Naive thymus-derived CD4-positive, alpha-beta T cell (primary cell): ENCODE measurements at regions not wholly inside any gene's neighbourhood (a gene's known extent, or its start where the extent isn't known, plus 50 kb on each side); places are given as distances from the start of the nearest gene placed in this dataset.

Source experiments
- ATAC-seq: fragments of 150-1000 bp; cut with Tn5 transposase; 2 replicates; pipeline ENCODE4 v1.10.0; 2021; ENCODE audit warnings: mild to moderate bottlenecking, moderate library complexity
- CTCF ChIA-PET: fragments of 350-600 bp; sonication (Branson Sonifier 250); formaldehyde crosslinking; loops from one replicate; lab custom pipeline; 2021; ENCODE audit warnings: antibody characterized with exemption; lab: Charles Lee
- POLR2A ChIA-PET: fragments of 350-600 bp; sonication (Branson Sonifier 250); formaldehyde crosslinking; loops from one replicate; lab custom pipeline; 2021; ENCODE audit warnings: antibody characterized with exemption, inconsistent platforms; lab: Charles Lee
- DNase-seq, 9 donors: peaks; one replicate each; pipeline versions ENCODE4 v3.0.0 to v3.0.0-alpha.2; 2020 to 2022; ENCODE audit warnings: mixed read lengths in 1 of 9
- H3K27ac ChIP-seq: one replicate; pipeline ENCODE4 v1.7.0; 2013; ENCODE audit warnings: mild to moderate bottlenecking, low read depth, low read length, moderate library complexity
- H3K27me3 ChIP-seq, 2 donors: one replicate each; pipeline ENCODE4 v1.7.0; 2013; ENCODE audit warnings: low read length in 2 of 2, mild to moderate bottlenecking in 2 of 2, moderate library complexity in 2 of 2; ENCODE audit not compliant: control insufficient read depth in 2 of 2, insufficient read depth in 2 of 2
- H3K36me3 ChIP-seq, 3 experiments: 1 replicate in 2 of 3; 2 replicates in 1 of 3; pipeline ENCODE4 v1.7.0; 2013; ENCODE audit warnings: low read length in 3 of 3, mild to moderate bottlenecking in 3 of 3, moderate library complexity in 1 of 3; ENCODE audit not compliant: insufficient read depth in 3 of 3, control insufficient read depth in 2 of 3
- H3K4me1 ChIP-seq, 2 donors: one replicate each; pipeline ENCODE4 v1.7.0; 2013; ENCODE audit warnings: low read length in 2 of 2, mild to moderate bottlenecking in 2 of 2, moderate library complexity in 1 of 2; ENCODE audit not compliant: control insufficient read depth in 2 of 2, insufficient read depth in 2 of 2
- H3K4me3 ChIP-seq: 2 replicates; pipeline ENCODE4 v1.7.0; 2013; ENCODE audit warnings: mild to moderate bottlenecking, low read length
- H3K9me3 ChIP-seq, 3 experiments: 1 replicate in 2 of 3; 2 replicates in 1 of 3; pipeline ENCODE4 v1.7.0; 2013; ENCODE audit warnings: low read length in 3 of 3; ENCODE audit not compliant: control insufficient read depth in 2 of 3
- H3K27ac Mint-ChIP-seq, 9 donors: one replicate each; pipeline ENCODE4 v1.8.0; 2020 to 2022; ENCODE audit warnings: mixed read lengths in 9 of 9, mild to moderate bottlenecking in 8 of 9, moderate library complexity in 5 of 9, inconsistent platforms in 2 of 9
- H3K27me3 Mint-ChIP-seq, 5 donors: one replicate each; pipeline ENCODE4 v1.8.0; 2021 to 2022; ENCODE audit warnings: mixed read lengths in 5 of 5, mild to moderate bottlenecking in 1 of 5
- H3K36me3 Mint-ChIP-seq, 5 donors: one replicate each; pipeline ENCODE4 v1.8.0; 2020 to 2022; ENCODE audit warnings: mixed read lengths in 5 of 5, mild to moderate bottlenecking in 3 of 5, inconsistent platforms in 1 of 5
- H3K4me1 Mint-ChIP-seq, 7 donors: one replicate each; pipeline ENCODE4 v1.8.0; 2020 to 2022; ENCODE audit warnings: mixed read lengths in 7 of 7, mild to moderate bottlenecking in 3 of 7, inconsistent platforms in 1 of 7
- H3K4me3 Mint-ChIP-seq, 10 donors: one replicate each; pipeline ENCODE4 v1.8.0; 2020 to 2022; ENCODE audit warnings: mild to moderate bottlenecking in 10 of 10, mixed read lengths in 10 of 10, moderate library complexity in 6 of 10, inconsistent platforms in 2 of 10
- H3K9me3 Mint-ChIP-seq, 11 donors: one replicate each; pipeline ENCODE4 v1.8.0; 2020 to 2022; ENCODE audit warnings: mixed read lengths in 11 of 11, mild to moderate bottlenecking in 4 of 11, inconsistent platforms in 1 of 11, moderate library complexity in 1 of 11
- intact Hi-C, 2 donors: fragments of 100-400 bp; cut with micrococcal nuclease; formaldehyde crosslinking; loops; one replicate each; pipeline ENCODE4 v1.15.1; 2023

- ATAC-seq (no peak), DNase-seq (no peak)
- H3K9me3 ChIP-seq = no peaks in the 10 kb centered on the region
- peaks cover 0 to 23% (median 0%) of the 10 kb centered on the region in 7 donors for H3K4me1 Mint-ChIP-seq
- no peaks in the 10 kb centered on the region for H3K36me3 Mint-ChIP-seq
- H3K4me3 Mint-ChIP-seq = no peak overlapping the region
- H3K4me1 ChIP-seq = no peaks in the 10 kb centered on the region
- intact Hi-C loops = loop anchor here (1.0 to 10.0 kb wide), 9 partner anchors 20 to 740 kb away; partner anchors contain the start of gene N4BP2L1 (in 1 of the 2)
- H3K4me3 ChIP-seq = no peak overlapping the region
- H3K27ac Mint-ChIP-seq = no peak overlapping the region
- H3K27ac ChIP-seq = no peak overlapping the region
- peaks cover 0 to 49% (median 9%) of the 10 kb centered on the region in 5 donors for H3K27me3 Mint-ChIP-seq
- no peaks in the 10 kb centered on the region for H3K9me3 Mint-ChIP-seq
- CTCF ChIA-PET = interaction anchor here (0.7 to 2.2 kb wide), 8 partner anchors 7 to 1456 kb away, joined by 3 to 11 read pairs (median 3); no protein-coding TSS in a partner anchor
- H3K36me3 ChIP-seq = no peaks in the 10 kb centered on the region
- no peaks in the 10 kb centered on the region for H3K27me3 ChIP-seq
- POLR2A ChIA-PET = no interaction called here
Measured at GRCh38 chr13:31910633-31911032, 120.9 kb upstream of the FRY start.

- Mint-ChIP-seq H3K4me3 (no peak overlapping the region), H3K27me3 (peaks cover 0 to 32% (median 3%) of the 10 kb centered on the region in 5 donors), H3K27ac (peak overlapping the region in 1 of 9 donors; percentile 39), H3K36me3 (no peaks in the 10 kb centered on the region), H3K4me1 (peaks cover 0 to 23% (median 0%) of the 10 kb centered on the region in 7 donors), H3K9me3 (no peaks in the 10 kb centered on the region)
- ATAC-seq (no peak), DNase-seq (no peak)
- H3K27ac ChIP-seq = no peak overlapping the region
- no peaks in the 10 kb centered on the region for H3K4me1 ChIP-seq
- H3K4me3 ChIP-seq = no peak overlapping the region
- H3K36me3 ChIP-seq = no peaks in the 10 kb centered on the region
- H3K27me3 ChIP-seq = no peaks in the 10 kb centered on the region
- ChIA-PET POLR2A (no interaction called here), CTCF (interaction anchor here (1.4 kb wide), 1 partner anchor 1811 kb away, joined by 4 read pairs; no protein-coding TSS in a partner anchor)
- intact Hi-C loops = loop anchor here in 1 of 2 donors (5.0 to 10.0 kb wide), 4 partner anchors 54 to 512 kb away; partner anchors contain the start of gene N4BP2L1
- no peaks in the 10 kb centered on the region for H3K9me3 ChIP-seq
Measured at GRCh38 chr13:31912647-31913401, 118.8 kb upstream of the FRY start.

DNA sequence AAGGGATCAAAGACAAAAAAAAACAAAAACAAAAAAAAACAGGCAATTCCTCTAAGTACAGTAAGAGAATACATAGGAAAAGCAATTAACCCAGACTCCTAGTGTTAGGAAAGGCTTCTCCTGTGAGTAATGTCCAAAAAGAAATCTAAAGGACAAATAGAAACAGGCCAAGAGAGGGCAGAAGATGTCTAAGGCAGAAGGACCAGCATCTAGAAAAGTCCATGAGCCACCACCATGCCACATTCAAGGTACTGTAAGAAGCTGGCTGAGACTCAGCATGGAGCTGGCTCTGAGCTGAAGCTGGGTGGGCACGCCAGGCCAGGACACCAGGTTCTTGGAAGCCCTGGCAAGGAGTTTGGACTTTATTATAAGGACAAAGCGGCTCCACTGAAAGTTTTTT, 118.1 kb upstream of the FRY start:
- Mint-ChIP-seq H3K36me3 (no peaks in the 10 kb centered on the region), H3K27ac (no peak overlapping the region), H3K9me3 (no peaks in the 10 kb centered on the region), H3K27me3 (peaks cover 0 to 28% (median 0%) of the 10 kb centered on the region in 5 donors), H3K4me3 (no peak overlapping the region), H3K4me1 (peaks cover 0 to 21% (median 0%) of the 10 kb centered on the region in 7 donors)
- H3K4me1 ChIP-seq = no peaks in the 10 kb centered on the region
- no peak overlapping the region for H3K27ac ChIP-seq
- H3K36me3 ChIP-seq = no peaks in the 10 kb centered on the region
- intact Hi-C loops = loop anchor here in 1 of 2 donors (5.0 to 10.0 kb wide), 4 partner anchors 54 to 511 kb away; partner anchors contain the start of gene N4BP2L1
- ATAC-seq (no peak), DNase-seq (no peak)
- CTCF ChIA-PET = no interaction called here
- POLR2A ChIA-PET = no interaction called here
- H3K4me3 ChIP-seq = no peak overlapping the region
- H3K27me3 ChIP-seq = no peaks in the 10 kb centered on the region
- H3K9me3 ChIP-seq = no peaks in the 10 kb centered on the region

DNA sequence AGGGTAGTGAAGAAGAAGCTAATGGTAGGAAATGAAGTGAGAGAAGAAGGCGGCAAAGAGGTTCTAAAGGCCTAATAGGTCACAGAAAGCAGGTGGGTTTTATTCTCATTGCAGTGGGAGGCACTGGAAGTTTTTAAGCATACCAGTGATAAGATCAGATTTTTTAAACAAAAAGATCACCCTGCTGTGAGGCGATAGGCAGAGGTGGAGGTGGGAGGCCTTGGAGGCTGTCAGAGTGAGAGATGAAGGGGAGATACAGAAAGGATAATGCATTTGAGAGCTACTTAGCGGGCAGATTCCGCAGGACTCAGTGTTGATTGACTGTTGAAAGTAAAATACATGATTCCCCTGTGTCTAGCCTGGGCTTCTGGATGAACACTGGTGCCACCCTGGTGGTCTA, 116.7 kb upstream of the FRY start:
- peaks cover 0 to 28% (median 0%) of the 10 kb centered on the region in 5 donors for H3K27me3 Mint-ChIP-seq
- H3K27ac ChIP-seq = no peak overlapping the region
- CTCF ChIA-PET = no interaction called here
- ATAC-seq (no peak), DNase-seq (no peak)
- POLR2A ChIA-PET = no interaction called here
- intact Hi-C loops = loop anchor here in 1 of 2 donors (5.0 to 10.0 kb wide), 4 partner anchors 52 to 510 kb away; partner anchors contain the start of gene N4BP2L1
- H3K27me3 ChIP-seq = no peaks in the 10 kb centered on the region
- H3K4me1 Mint-ChIP-seq = peaks cover 0 to 12% (median 0%) of the 10 kb centered on the region in 7 donors
- no peaks in the 10 kb centered on the region for H3K36me3 Mint-ChIP-seq
- H3K4me3 ChIP-seq = no peak overlapping the region
- no peaks in the 10 kb centered on the region for H3K4me1 ChIP-seq
- H3K4me3 Mint-ChIP-seq = no peak overlapping the region
- H3K9me3 ChIP-seq = no peaks in the 10 kb centered on the region
- H3K27ac Mint-ChIP-seq = no peak overlapping the region
- no peaks in the 10 kb centered on the region for H3K9me3 Mint-ChIP-seq
- H3K36me3 ChIP-seq = no peaks in the 10 kb centered on the region

DNA sequence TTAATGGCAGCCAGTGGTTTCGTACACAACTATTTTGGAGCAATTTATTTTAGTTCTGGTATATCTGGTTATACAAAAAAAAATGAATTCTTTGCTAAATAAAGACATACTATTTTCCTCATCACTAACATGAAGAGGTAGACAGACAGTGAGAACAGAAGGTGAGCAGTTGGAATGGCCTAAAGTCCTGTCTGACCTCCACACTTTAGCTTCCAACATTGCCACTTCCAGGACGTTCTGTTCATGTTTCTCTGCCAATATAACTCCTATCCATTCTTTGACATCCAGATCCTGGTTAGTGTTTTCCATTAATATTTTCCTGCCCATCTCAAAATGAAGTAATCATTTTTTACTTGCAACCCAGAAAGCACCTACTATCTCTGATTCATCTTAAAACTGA, 112.9 kb upstream of the FRY start:
- Histone ChIP-seq H3K27ac (no peak overlapping the region), H3K4me1 (no peaks in the 10 kb centered on the region), H3K27me3 (no peaks in the 10 kb centered on the region), H3K9me3 (no peaks in the 10 kb centered on the region), H3K36me3 (no peaks in the 10 kb centered on the region), H3K4me3 (no peak overlapping the region)
- ATAC-seq (no peak), DNase-seq (no peak)
- peaks cover 0 to 18% (median 0%) of the 10 kb centered on the region in 5 donors for H3K27me3 Mint-ChIP-seq
- H3K27ac Mint-ChIP-seq = no peak overlapping the region
- ChIA-PET CTCF (no interaction called here), POLR2A (no interaction called here)
- intact Hi-C loops = loop anchor here in 1 of 2 donors (10.0 kb wide), 3 partner anchors 226 to 506 kb away; partner anchors contain the start of gene N4BP2L1
- peaks cover 0 to 1% (median 0%) of the 10 kb centered on the region in 5 donors for H3K36me3 Mint-ChIP-seq
- peaks cover 0 to 14% (median 0%) of the 10 kb centered on the region in 7 donors for H3K4me1 Mint-ChIP-seq
- no peak overlapping the region for H3K4me3 Mint-ChIP-seq
- no peaks in the 10 kb centered on the region for H3K9me3 Mint-ChIP-seq

DNA sequence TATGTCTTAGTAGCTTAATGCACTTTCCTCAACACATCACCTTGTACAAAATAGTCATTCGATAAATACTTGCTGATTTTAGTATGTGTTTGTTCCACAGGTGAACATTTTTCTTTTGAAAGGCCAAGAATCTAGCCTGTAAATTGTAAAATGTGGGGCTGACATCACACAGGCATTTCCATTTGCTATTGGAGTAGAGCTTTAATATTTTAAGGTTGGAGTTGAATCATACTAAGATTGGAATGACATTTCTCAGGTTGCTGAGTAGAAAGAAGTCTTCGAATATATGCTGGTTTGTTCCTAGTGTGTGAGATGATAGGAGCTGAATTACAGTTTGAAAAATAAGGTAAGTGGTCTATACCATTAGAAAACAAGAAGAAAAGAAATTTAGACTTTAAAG, 112.3 kb upstream of the FRY start:
- ATAC-seq = no peak
- Mint-ChIP-seq H3K4me3 (no peak overlapping the region), H3K27me3 (peaks cover 0 to 20% (median 0%) of the 10 kb centered on the region in 5 donors), H3K27ac (no peak overlapping the region), H3K36me3 (peaks cover 0 to 1% (median 0%) of the 10 kb centered on the region in 5 donors), H3K9me3 (no peaks in the 10 kb centered on the region), H3K4me1 (peaks cover 0 to 14% (median 0%) of the 10 kb centered on the region in 7 donors)
- no peaks in the 10 kb centered on the region for H3K4me1 ChIP-seq
- intact Hi-C loops = loop anchor here in 1 of 2 donors (10.0 kb wide), 3 partner anchors 226 to 506 kb away; partner anchors contain the start of gene N4BP2L1
- ChIA-PET CTCF (interaction anchor here (0.8 to 1.9 kb wide), 2 partner anchors 9 to 15 kb away, joined by 3 to 9 read pairs; no protein-coding TSS in a partner anchor), POLR2A (no interaction called here)
- H3K27me3 ChIP-seq = no peaks in the 10 kb centered on the region
- no peak overlapping the region for H3K27ac ChIP-seq
- DNase-seq = no peak
- H3K4me3 ChIP-seq = no peak overlapping the region
- no peaks in the 10 kb centered on the region for H3K36me3 ChIP-seq
- H3K9me3 ChIP-seq = no peaks in the 10 kb centered on the region
